Middle frontal gyrus (tissue), 1 donor: ENCODE measurements at regions not wholly inside any gene's neighbourhood (a gene's known extent, or its start where the extent isn't known, plus 50 kb on each side); places are given as distances from the start of the nearest gene placed in this dataset.
"Not testable (repeated sequence)": the region's sequence is repeated elsewhere in the genome, so short reads cannot be mapped to it uniquely, and the experiment has no call there.

ENCODE experiments used
- DNase-seq: peaks from one replicate; pipeline ENCODE4 v3.0.0-alpha.2; 2015; ENCODE audit warnings: low spot score; ENCODE audit errors: extremely low spot score

- DNase-seq: no peak
Observed at GRCh38 chr20:53891306-53891894, 179.0 kb downstream of the BCAS1 start.

DNA sequence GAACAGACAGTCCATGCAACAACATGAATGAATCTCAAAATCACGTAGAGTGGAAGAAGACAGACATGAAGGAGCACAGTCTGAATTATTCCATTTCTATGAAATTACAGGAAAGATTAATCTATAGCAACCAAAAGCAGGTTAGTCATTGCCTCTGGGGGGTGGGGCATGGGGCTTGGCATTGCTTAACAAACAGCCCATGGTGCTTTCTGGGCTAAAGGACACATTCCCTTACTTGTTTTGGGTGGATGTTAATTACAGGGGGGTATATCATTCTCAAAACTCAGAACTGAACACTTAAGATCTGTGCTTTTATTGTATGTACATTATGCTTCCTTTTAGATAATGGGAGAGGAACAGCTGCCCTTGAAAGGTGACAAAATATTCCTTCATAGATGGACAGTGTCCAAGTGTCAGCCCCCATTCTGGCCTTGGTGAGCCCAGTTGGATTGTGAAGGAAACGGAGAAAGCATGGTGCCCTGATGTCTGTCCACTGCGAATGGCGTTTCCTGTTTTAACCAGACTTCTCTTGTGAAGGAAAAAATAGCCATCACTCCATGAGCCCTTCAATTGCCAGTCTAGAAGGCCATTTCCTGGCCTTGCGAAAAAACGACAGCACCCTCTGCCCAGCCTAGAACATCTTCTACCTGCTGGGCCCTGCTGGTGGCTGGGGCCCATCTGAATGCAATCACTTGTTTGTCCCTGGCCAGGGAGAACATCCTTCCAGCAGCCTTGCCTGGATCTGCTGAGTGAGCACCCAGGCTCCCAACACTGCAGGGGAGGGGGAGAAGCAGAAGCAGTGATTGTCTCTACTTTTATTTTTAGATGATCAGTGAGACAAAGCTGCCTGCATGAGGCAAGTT, 179.7 kb downstream of the BCAS1 start:
- DNase-seq: no peak

DNA sequence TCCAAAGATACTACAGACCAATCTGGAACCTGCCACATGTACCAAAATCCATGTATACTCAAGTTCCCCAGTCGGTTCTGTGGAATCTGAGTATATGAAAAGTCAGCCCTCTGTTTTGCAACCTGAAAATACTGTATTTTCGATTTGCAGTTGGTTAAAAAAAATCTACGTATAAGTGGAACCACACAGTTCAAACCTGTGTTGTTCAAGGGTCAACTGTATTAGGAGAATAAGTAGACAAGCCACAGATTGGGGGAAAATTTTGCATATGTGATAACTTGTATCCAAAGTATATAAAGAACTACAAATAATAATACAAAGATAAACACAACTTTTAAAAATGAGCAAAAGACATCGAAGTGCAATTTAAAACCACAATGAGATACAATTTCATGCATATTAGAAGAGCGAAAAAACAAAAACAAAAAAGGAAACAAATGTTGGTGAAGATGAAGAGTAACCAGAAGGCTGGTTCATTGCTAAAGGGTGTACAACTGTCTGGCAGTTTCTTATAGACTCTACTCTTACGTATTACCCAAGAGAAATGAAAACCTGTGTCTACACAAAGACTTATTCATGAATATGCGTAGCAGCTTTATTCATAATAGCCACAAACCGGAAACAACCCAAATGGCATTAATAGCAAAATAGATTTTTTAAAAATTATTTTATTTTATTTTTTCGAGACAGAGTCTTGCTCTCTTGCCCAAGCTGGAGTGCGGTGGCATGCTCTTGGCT, 180.8 kb downstream of the BCAS1 start:
- DNase-seq: no peak

GRCh38 chr20:53888951-53889350, 181.4 kb downstream of the BCAS1 start:
- DNase-seq: no peak

- DNase-seq: no peak
Observed at GRCh38 chr20:53888510-53888909, 181.9 kb downstream of the BCAS1 start.

DNA sequence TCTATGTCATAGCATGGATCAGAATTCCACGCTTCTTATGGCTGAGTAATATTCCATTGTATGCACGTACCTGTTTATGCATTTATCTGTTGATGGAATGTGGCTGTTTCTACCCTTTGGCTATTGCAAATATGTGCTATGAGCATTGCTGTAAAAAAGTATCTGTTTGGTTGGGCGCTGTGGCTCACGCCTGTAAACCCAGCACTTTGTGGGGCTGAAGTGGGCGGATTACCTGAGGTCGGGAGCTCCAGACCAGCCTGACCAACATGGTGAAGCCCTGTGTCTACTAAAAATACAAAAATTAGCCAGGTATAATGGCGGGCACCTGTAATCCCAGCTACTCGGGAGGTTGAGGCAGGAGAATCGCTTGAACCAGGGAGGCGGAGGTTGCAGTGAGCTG, 182.4 kb downstream of the BCAS1 start:
- no peak for DNase-seq

DNA sequence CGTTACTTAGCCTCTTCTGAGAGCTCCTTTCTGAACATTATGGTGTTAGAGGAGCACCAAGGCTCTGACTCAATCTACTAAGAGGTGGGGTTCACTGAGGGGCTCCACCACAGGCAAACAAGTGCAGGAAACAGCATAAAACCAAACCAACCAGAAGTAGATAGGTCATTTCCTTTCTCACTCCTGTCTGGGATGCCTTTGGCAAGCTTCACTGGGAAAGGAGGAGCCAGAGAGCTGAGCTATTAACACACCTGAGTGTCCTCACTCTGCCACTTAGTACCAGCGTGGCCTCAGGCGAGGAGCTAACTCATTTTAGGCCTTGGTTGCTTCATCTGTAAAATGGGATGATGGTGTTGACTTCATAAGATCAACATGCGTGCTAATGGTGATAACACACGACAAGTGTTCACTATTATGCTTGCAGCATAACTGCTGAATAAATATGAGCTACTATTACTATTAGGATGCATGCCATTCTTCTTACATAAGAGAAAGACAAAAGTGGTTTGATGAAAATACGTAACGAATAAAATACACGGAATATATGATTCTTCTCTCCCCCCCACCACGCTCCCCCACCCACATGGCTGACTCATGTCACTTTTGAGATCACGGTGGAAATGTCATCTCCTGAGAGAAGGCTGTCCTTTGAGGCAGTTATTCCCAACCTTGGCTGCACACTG, 185.4 kb downstream of the BCAS1 start:
- no peak for DNase-seq

GRCh38 chr20:53883098-53883911, 187.1 kb downstream of the BCAS1 start:
- no peak for DNase-seq

GRCh38 chr20:53882438-53882986, 187.9 kb downstream of the BCAS1 start:
- not testable (repeated sequence) for DNase-seq

GRCh38 chr20:53881362-53881761, 189.0 kb downstream of the BCAS1 start:
- DNase-seq: no peak

DNA sequence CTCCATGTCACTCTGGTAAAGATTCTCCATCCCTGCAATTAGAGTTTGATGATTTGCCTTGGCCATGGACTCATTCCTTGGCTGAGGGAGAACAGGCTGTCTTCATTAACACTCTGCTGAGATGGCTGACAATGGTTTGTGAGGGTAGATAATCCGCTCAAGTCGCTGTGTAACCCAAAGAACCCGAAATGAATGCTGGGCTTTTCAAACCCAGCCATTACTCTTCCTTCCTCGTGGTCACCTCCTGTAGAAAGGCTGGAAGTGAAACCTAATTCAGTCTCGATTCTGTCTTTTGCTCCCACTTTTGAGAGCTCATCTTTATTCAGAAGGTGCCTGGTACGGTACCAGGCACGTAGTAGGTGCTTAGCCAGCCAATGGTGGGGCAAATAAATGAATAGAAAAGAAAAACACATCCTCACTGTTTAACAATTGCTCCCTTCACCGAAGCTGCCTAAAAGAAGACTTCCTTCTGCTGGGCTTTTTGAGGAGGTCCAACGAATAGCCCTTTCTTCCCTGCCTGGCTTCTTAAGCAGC, 190.2 kb downstream of the BCAS1 start:
- no peak for DNase-seq

- no peak for DNase-seq
Observed at GRCh38 chr20:53879048-53879684, 191.2 kb downstream of the BCAS1 start.

GRCh38 chr20:53878262-53879047, 191.9 kb downstream of the BCAS1 start:
- DNase-seq: no peak

GRCh38 chr20:53876956-53877355, 193.4 kb downstream of the BCAS1 start:
- DNase-seq: no peak

GRCh38 chr20:53876470-53876869, 193.9 kb downstream of the BCAS1 start:
- no peak for DNase-seq

DNA sequence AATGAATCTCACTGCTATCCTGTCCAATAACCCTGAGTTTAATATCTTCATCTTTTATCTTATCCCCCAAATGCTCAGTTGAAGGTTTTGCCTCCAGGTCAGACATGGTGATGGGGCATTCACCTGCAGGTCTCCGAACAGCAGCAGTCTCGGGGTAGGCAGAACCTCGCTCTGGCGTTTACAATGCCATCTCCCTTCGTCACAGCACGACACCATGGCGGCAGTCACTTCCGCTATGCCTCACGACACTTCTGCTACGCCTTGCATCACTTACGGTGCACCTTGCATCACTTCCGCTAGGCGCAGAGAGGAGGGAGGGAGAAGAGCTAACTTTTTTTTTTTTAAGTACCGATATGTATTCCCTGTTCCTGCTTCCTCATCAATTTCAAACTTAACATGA, 194.9 kb downstream of the BCAS1 start:
- DNase-seq: no peak

DNA sequence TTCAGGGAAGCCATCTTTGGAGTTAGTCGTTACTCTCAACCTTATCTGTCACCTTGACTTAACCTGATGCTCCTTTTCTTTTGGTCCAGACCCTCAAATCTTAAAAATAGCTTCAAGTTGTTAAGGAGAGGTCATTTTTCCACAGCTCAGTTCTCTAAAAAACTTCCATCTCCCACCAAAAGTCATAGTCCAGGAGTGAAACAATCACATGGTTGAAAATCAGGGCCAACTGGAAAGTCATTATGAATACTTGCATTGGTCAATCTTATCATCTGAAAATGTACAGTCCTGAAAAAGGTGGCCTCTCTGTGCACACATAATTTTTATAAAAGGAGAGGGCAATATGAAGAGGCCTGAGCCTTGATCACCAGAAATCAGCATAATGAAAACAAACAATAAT, 195.7 kb downstream of the BCAS1 start:
- no peak for DNase-seq

DNA sequence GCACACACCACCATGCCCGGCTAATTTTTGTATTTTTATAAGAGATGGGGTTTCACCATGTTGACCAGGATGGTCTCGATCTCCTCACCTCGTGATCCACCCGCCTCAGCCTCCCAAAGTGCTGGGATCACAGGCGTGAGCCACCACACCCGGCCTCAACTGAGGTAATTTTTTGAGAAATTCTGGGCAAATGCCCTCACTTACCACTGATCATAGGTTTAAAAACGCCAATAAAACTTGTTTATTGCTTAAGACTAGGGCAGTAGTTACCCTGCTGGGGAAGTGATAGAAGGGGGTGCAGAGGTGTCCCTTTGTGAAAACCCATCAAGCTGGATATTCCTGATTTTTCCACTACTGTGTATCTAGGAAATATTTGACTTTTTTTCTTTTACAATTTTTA, 196.3 kb downstream of the BCAS1 start:
- DNase-seq: no peak

DNA sequence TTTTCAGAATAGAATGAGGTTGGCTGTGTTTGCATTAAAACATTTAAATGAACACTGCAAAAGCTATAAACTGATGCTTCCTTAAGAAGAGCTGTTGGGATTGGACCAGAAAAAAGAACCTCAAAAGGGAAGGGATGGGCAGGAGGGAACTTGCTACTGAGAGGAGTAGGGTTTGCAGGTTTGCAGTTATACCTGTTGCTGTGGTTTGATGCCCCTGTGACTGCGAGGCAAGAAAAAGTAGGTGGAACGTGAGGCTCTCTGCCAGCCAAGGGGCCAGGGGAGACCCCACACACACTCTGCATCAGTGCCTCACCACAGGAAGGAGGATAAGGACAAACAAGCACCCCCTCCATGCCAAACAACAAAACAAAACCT, 197.2 kb downstream of the BCAS1 start:
- DNase-seq: no peak
